ENCODE measurements at regions not wholly inside any gene's neighbourhood (a gene's known extent, or its start where the extent isn't known, plus 50 kb on each side); places are given as distances from the start of the nearest gene placed in this dataset.

DNA sequence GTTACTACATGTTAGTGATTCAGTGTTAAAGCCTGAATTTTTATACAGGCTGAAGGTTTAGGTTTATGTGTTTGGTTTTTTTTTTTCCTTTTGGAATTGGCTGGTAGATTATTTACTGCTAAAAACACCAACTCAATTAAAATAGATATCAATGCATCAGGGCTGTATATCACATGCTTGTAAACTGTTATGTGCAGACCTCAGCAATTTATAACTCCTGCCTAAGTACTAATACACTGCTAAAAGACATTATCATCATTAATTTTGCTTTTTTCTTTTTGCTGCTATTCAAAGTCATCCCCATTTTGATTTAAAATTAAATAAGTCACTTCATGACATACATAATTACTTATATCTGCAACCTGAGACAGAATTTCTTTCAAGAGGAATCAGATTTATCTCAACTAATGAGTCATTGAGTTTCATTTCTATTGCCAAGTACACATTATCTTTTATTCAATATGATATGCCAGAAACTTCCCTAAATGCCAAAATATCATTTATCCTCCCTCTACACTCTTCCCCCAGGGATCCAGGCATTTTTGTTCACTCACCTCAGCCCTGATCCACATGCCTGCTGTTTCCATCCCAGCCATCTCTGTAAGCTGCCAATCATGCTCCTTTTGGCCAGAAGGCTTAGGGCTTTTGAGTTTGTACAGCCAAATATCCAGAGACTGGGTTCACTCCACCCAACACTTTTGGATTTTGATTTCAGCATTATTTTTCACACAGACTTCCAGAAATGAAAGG lies 98.5 kb downstream of the POLR1F start:
- DNase-seq = no peak
- no peak overlapping the region for H3K4me3 ChIP-seq
- TF ChIP-seq, protein P1, sequence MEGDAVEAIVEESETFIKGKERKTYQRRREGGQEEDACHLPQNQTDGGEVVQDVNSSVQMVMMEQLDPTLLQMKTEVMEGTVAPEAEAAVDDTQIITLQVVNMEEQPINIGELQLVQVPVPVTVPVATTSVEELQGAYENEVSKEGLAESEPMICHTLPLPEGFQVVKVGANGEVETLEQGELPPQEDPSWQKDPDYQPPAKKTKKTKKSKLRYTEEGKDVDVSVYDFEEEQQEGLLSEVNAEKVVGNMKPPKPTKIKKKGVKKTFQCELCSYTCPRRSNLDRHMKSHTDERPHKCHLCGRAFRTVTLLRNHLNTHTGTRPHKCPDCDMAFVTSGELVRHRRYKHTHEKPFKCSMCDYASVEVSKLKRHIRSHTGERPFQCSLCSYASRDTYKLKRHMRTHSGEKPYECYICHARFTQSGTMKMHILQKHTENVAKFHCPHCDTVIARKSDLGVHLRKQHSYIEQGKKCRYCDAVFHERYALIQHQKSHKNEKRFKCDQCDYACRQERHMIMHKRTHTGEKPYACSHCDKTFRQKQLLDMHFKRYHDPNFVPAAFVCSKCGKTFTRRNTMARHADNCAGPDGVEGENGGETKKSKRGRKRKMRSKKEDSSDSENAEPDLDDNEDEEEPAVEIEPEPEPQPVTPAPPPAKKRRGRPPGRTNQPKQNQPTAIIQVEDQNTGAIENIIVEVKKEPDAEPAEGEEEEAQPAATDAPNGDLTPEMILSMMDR (IDR thresholded peaks at IDR 0.05) = no peak
- H3K9me3 ChIP-seq = peaks cover 0 to 6% of the 10 kb centered on the region in 2 donors
- no peak overlapping the region for H3K27ac ChIP-seq
- intact Hi-C loops (cut with DNase I) = no loop called here
- H3K4me1 ChIP-seq = no peaks in the 10 kb centered on the region
- no peaks in the 10 kb centered on the region for H3K27me3 ChIP-seq
- no peaks in the 10 kb centered on the region for H3K36me3 ChIP-seq
- no peak for ATAC-seq

DNA sequence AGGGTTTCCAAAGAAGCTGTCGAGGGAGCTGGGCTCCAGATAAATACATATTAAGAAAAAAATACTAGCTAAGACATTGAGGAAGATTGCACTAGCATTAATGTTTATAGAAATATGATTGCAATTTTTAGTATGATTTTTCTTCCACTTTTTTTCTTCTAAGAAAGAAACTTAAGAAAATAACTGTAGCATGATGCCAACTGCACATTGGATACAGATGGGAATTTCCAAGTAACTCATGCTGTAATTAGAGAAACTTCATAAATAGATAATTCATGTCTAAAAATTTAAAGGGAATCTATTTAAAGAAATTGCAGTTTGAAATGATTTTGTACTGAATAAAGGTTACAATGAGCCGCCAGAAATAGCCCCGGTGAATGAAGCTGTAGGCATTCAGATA lies 119.4 kb downstream of the POLR1F start:
- DNase-seq (no peak), ATAC-seq (no peak)
- H3K36me3 ChIP-seq = no peaks in the 10 kb centered on the region
- H3K4me1 ChIP-seq = no peaks in the 10 kb centered on the region
- H3K27ac ChIP-seq = no peak overlapping the region
- TF ChIP-seq, protein P1 (IDR thresholded peaks at IDR 0.05) = no peak
- no peak overlapping the region for H3K4me3 ChIP-seq
- intact Hi-C loops (cut with DNase I) = no loop called here
- H3K27me3 ChIP-seq = no peaks in the 10 kb centered on the region
- no peaks in the 10 kb centered on the region for H3K9me3 ChIP-seq

DNA sequence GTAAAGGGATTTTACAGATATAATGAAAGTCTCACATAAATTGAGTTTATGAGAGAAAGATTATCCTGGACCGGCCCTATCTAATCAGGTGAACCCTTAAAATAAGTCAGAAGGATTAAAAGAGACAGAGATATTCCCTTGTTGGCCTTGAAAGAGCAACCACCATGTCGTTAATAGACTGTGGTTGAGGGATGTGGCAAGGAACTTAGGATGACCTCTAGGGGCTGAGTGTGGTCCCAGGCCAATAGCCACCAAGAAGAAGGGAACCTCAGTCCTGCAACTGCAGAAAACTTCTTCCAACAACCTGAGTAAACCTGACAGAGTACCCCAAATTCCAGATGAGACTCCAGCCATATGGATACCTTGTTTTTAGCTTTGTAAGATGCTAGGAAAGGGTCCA lies 121.5 kb downstream of the POLR1F start:
- ATAC-seq (no peak), DNase-seq (no peak)
- no peak overlapping the region for H3K4me3 ChIP-seq
- H3K4me1 ChIP-seq = no peaks in the 10 kb centered on the region
- H3K9me3 ChIP-seq = no peaks in the 10 kb centered on the region
- intact Hi-C loops (cut with DNase I) = no loop called here
- TF ChIP-seq, protein P1 (IDR thresholded peaks at IDR 0.05) = no peak
- no peaks in the 10 kb centered on the region for H3K36me3 ChIP-seq
- no peaks in the 10 kb centered on the region for H3K27me3 ChIP-seq
- H3K27ac ChIP-seq = no peak overlapping the region

DNA sequence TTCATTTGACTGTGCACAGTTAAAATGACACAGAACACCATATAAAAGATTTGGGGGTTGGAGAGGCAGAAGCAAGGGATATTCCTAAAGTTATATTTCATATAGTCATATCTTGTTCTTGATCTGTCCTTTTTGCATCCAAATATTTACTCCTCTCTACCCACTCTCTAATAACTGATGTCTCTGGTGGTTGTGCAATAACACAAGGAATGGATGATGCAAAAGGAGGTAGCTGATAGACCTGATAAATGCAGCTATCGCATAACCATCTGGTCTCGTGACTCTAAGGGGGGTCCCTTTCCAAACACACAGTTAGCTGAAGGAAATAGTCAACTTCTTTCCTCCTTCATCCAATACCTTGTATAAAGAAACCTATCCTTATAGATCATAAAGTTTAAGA lies 123.1 kb downstream of the POLR1F start:
- H3K9me3 ChIP-seq = no peaks in the 10 kb centered on the region
- no peak overlapping the region for H3K4me3 ChIP-seq
- H3K27me3 ChIP-seq = no peaks in the 10 kb centered on the region
- DNase-seq = no peak
- H3K4me1 ChIP-seq = no peaks in the 10 kb centered on the region
- intact Hi-C loops (cut with DNase I) = no loop called here
- TF ChIP-seq, protein P1 (IDR thresholded peaks at IDR 0.05) = no peak
- H3K27ac ChIP-seq = no peak overlapping the region
- no peak for ATAC-seq
- H3K36me3 ChIP-seq = no peaks in the 10 kb centered on the region

DNA sequence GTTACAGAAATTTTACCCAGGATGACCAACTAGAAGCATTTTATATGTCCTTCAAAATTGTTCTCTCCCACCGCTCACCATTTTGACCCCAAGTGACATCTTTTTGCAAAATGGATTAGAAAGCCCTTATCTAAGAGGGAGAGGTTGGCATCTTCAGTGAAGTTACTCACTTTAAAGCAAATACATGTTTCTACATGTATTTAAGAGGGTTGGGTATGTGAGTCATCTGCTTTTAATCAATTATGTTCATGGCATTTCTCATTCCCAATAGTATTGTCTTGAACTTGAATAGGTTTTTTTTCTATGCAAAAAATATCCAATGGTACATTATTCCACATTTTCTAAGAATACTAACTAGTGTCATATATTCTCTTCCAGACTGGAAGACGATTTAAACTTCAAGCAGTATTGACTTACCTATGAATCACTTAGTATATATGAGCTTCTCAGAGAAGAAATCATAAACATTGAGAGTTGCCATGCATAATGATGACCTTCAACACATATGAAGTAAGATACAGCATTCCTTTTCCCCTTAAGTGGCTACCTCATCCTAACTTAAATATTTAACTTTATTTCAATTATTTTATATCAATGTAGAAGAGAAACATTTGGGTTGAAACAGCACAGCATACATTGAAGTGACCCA lies 132.8 kb downstream of the POLR1F start:
- Histone ChIP-seq H3K27ac (no peak overlapping the region), H3K27me3 (no peaks in the 10 kb centered on the region), H3K4me3 (no peak overlapping the region), H3K36me3 (no peaks in the 10 kb centered on the region), H3K9me3 (peaks cover 0 to 3% of the 10 kb centered on the region in 2 donors), H3K4me1 (no peaks in the 10 kb centered on the region)
- DNase-seq (no peak), ATAC-seq (no peak)
- intact Hi-C loops (cut with DNase I) = no loop called here
- TF ChIP-seq, protein P1 (IDR thresholded peaks at IDR 0.05) = no peak

All from left lung (tissue), 4 donors.